OCI-LY1 (cell line): ENCODE measurements at regions not wholly inside any gene's neighbourhood (a gene's known extent, or its start where the extent isn't known, plus 50 kb on each side); places are given as distances from the start of the nearest gene placed in this dataset.

Experiments
- CTCF ChIP-seq: fragments of 200-600 bp; sonication (generic), shearing (Covaris generic); IDR thresholded peaks from 2 replicates; pipeline ENCODE4 v1.5.1; 2017; ENCODE audit warnings: mild to moderate bottlenecking, antibody characterized with exemption, low read length, moderate library complexity, mixed read lengths
- EZH2 ChIP-seq: fragments of 200-600 bp; sonication (generic), shearing (Covaris generic); IDR thresholded peaks from 2 replicates; pipeline ENCODE4 v1.8.0; 2017; ENCODE audit warnings: borderline replicate concordance, mixed run types, mild to moderate bottlenecking, antibody characterized with exemption, low read length, moderate library complexity, mixed read lengths

- no peak for TF ChIP-seq EZH2
- TF ChIP-seq CTCF = no peak
Measured at GRCh38 chr21:35854281-35854680, 206.0 kb downstream of the SETD4 start.
